ENCODE measurements at regions not wholly inside any gene's neighbourhood (a gene's known extent, or its start where the extent isn't known, plus 50 kb on each side); places are given as distances from the start of the nearest gene placed in this dataset.

DNA sequence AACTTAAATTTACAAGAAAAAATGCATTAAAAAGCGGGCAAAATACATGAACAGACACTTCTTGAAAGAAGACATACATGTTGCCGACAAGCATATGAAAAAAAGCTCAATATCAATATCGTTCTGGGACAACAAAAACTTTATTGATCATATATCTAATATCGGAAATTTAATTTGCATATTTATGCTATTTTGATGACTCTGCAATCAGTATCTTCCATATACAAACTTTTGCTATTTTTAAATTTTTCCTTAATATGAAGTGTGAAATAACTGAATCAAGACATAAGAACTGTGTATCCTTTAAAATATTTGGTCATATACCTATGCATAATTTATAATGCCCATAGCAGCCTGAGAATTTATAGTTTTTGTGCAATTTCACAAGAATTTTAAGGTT, 224.6 kb downstream of the ALX1 start (continued):
- TF ChIP-seq STAT6 (CRISPR knock-in tag; conservative IDR thresholded peaks at IDR 0.05; ENCODE audit: low read depth) (no peak), ZNF532 (CRISPR knock-in tag; IDR thresholded peaks at IDR 0.05; ENCODE audit: borderline replicate concordance) (no peak), JAZF1 (CRISPR knock-in tag; IDR thresholded peaks at IDR 0.05) (no peak), ETV6 (CRISPR knock-in tag; IDR thresholded peaks at IDR 0.05) (no peak), NFYB (CRISPR knock-in tag; conservative IDR thresholded peaks at IDR 0.05; ENCODE audit: low read depth) (no peak), ZNF121 (CRISPR knock-in tag; IDR thresholded peaks at IDR 0.05) (no peak), EMX1 (CRISPR knock-in tag; IDR thresholded peaks at IDR 0.05) (no peak), ATF1 (CRISPR knock-in tag; IDR thresholded peaks at IDR 0.05) (no peak)
- TF ChIP-seq, protein P1, sequence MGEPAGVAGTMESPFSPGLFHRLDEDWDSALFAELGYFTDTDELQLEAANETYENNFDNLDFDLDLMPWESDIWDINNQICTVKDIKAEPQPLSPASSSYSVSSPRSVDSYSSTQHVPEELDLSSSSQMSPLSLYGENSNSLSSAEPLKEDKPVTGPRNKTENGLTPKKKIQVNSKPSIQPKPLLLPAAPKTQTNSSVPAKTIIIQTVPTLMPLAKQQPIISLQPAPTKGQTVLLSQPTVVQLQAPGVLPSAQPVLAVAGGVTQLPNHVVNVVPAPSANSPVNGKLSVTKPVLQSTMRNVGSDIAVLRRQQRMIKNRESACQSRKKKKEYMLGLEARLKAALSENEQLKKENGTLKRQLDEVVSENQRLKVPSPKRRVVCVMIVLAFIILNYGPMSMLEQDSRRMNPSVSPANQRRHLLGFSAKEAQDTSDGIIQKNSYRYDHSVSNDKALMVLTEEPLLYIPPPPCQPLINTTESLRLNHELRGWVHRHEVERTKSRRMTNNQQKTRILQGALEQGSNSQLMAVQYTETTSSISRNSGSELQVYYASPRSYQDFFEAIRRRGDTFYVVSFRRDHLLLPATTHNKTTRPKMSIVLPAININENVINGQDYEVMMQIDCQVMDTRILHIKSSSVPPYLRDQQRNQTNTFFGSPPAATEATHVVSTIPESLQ (CRISPR knock-in tag; IDR thresholded peaks at IDR 0.05): no peak
- TF ChIP-seq, protein P2, sequence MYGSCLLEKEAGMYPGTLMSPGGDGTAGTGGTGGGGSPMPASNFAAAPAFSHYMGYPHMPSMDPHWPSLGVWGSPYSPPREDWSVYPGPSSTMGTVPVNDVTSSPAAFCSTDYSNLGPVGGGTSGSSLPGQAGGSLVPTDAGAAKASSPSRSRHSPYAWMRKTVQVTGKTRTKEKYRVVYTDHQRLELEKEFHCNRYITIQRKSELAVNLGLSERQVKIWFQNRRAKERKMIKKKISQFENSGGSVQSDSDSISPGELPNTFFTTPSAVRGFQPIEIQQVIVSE (CRISPR knock-in tag; IDR thresholded peaks at IDR 0.05; ENCODE audit: borderline replicate concordance): no peak
- TF ChIP-seq, protein P3, sequence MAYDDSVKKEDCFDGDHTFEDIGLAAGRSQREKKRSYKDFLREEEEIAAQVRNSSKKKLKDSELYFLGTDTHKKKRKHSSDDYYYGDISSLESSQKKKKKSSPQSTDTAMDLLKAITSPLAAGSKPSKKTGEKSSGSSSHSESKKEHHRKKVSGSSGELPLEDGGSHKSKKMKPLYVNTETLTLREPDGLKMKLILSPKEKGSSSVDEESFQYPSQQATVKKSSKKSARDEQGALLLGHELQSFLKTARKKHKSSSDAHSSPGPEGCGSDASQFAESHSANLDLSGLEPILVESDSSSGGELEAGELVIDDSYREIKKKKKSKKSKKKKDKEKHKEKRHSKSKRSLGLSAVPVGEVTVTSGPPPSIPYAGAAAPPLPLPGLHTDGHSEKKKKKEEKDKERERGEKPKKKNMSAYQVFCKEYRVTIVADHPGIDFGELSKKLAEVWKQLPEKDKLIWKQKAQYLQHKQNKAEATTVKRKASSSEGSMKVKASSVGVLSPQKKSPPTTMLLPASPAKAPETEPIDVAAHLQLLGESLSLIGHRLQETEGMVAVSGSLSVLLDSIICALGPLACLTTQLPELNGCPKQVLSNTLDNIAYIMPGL (CRISPR knock-in tag; IDR thresholded peaks at IDR 0.05): no peak

- DNase-seq (ENCODE audit: low spot score): no peak
- no peak for TF ChIP-seq FOXJ3 (CRISPR knock-in tag; IDR thresholded peaks at IDR 0.05; ENCODE audit: borderline replicate concordance)
- TF ChIP-seq, protein P4, sequence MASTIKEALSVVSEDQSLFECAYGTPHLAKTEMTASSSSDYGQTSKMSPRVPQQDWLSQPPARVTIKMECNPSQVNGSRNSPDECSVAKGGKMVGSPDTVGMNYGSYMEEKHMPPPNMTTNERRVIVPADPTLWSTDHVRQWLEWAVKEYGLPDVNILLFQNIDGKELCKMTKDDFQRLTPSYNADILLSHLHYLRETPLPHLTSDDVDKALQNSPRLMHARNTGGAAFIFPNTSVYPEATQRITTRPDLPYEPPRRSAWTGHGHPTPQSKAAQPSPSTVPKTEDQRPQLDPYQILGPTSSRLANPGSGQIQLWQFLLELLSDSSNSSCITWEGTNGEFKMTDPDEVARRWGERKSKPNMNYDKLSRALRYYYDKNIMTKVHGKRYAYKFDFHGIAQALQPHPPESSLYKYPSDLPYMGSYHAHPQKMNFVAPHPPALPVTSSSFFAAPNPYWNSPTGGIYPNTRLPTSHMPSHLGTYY (CRISPR knock-in tag; IDR thresholded peaks at IDR 0.05): no peak
- H3K4me3 Mint-ChIP-seq: no peak overlapping the region
- POLR2A ChIA-PET: no interaction called here
- H3K27ac Mint-ChIP-seq: no peak overlapping the region
- no peak for ATAC-seq
- CTCF ChIA-PET: no interaction called here
- H3K4me1 Mint-ChIP-seq: no peaks in the 10 kb centered on the region
- no peaks in the 10 kb centered on the region for H3K27me3 Mint-ChIP-seq (ENCODE audit: low read depth)
- no peaks in the 10 kb centered on the region for H3K36me3 Mint-ChIP-seq
- peaks cover 10% of the 10 kb centered on the region for H3K9me3 Mint-ChIP-seq
Measured at GRCh38 chr12:85507456-85507855, 227.4 kb downstream of the ALX1 start.

All from WTC11 (cell line).